ENCODE measurements at regions not wholly inside any gene's neighbourhood (a gene's known extent, or its start where the extent isn't known, plus 50 kb on each side); places are given as distances from the start of the nearest gene placed in this dataset.
"Not testable (repeated sequence)": the region's sequence is repeated elsewhere in the genome, so short reads cannot be mapped to it uniquely, and the experiment has no call there.

- DNase-seq (ENCODE audit: low read depth), result no peak
- no peak for TF ChIP-seq CTCF (IDR thresholded peaks at IDR 0.05; ENCODE audit: low read depth, low read length)
- TF ChIP-seq POLR2A (IDR thresholded peaks at IDR 0.05; ENCODE audit: extremely low read depth, insufficient read length), result no peak
- TF ChIP-seq MAX (IDR thresholded peaks at IDR 0.05; ENCODE audit: low read depth, low read length), result no peak
- TF ChIP-seq MYC (IDR thresholded peaks at IDR 0.05; ENCODE audit: low read depth, low read length), result no peak
- no peak overlapping the region for H3K4me3 ChIP-seq (ENCODE audit: low read depth, low read length)
Measured at GRCh38 chr16:29116980-29117379, 132.1 kb downstream of the LAT start.

GRCh38 chr16:29116207-29116606, 131.4 kb downstream of the LAT start:
- H3K4me3 ChIP-seq (ENCODE audit: low read depth, low read length); DNase-seq (ENCODE audit: low read depth): not testable (repeated sequence)

GRCh38 chr16:29115802-29116141, 130.9 kb downstream of the LAT start:
- not testable (repeated sequence) for H3K4me3 ChIP-seq (ENCODE audit: low read depth, low read length)

GRCh38 chr16:29114989-29115801, 130.3 kb downstream of the LAT start:
- peak; percentile 20 for TF ChIP-seq CTCF (IDR thresholded peaks at IDR 0.05; ENCODE audit: low read depth, low read length)
- DNase-seq (ENCODE audit: low read depth); H3K4me3 ChIP-seq (ENCODE audit: low read depth, low read length): not testable (repeated sequence)

More at GRCh38 chr16:29115802-29116141, 130.9 kb downstream of the LAT start:
- DNase-seq (ENCODE audit: low read depth), result not testable (repeated sequence)

- no peak for DNase-seq (ENCODE audit: low read depth)
- no peak for TF ChIP-seq CTCF (IDR thresholded peaks at IDR 0.05; ENCODE audit: low read depth, low read length)
- no peak for TF ChIP-seq POLR2A (IDR thresholded peaks at IDR 0.05; ENCODE audit: extremely low read depth, insufficient read length)
- no peak for TF ChIP-seq MYC (IDR thresholded peaks at IDR 0.05; ENCODE audit: low read depth, low read length)
- H3K4me3 ChIP-seq (ENCODE audit: low read depth, low read length), result no peak overlapping the region
Measured at GRCh38 chr16:29114574-29114973, 129.7 kb downstream of the LAT start.

- not testable (repeated sequence) for DNase-seq (ENCODE audit: low read depth); H3K4me3 ChIP-seq (ENCODE audit: low read depth, low read length)
Measured at GRCh38 chr16:29113446-29113845, 128.6 kb downstream of the LAT start.

GRCh38 chr16:29112755-29113347, 128.0 kb downstream of the LAT start:
- TF ChIP-seq MYC (IDR thresholded peaks at IDR 0.05; ENCODE audit: low read depth, low read length) (no peak), MAX (IDR thresholded peaks at IDR 0.05; ENCODE audit: low read depth, low read length) (no peak), CTCF (IDR thresholded peaks at IDR 0.05; ENCODE audit: low read depth, low read length) (no peak), POLR2A (IDR thresholded peaks at IDR 0.05; ENCODE audit: extremely low read depth, insufficient read length) (no peak)
- DNase-seq (ENCODE audit: low read depth), result no peak
- H3K4me3 ChIP-seq (ENCODE audit: low read depth, low read length), result no peak overlapping the region

- not testable (repeated sequence) for H3K4me3 ChIP-seq (ENCODE audit: low read depth, low read length); DNase-seq (ENCODE audit: low read depth)
Measured at GRCh38 chr16:29111901-29112680, 127.2 kb downstream of the LAT start.
